ENCODE measurements at regions not wholly inside any gene's neighbourhood (a gene's known extent, or its start where the extent isn't known, plus 50 kb on each side); places are given as distances from the start of the nearest gene placed in this dataset.

- Histone ChIP-seq H3K9me3 (ENCODE audit: control insufficient read depth, low read length) (no peaks in the 10 kb centered on the region), H3K4me3 (ENCODE audit: low read length) (no peak overlapping the region), H3K27me3 (replicated peaks; ENCODE audit: control insufficient read depth, insufficient read depth, low read length) (no peaks in the 10 kb centered on the region), H3K4me1 (ENCODE audit: control insufficient read depth, insufficient read depth, low read length) (no peaks in the 10 kb centered on the region), H3K36me3 (ENCODE audit: control insufficient read depth, insufficient read depth, low read length, severe bottlenecking) (no peaks in the 10 kb centered on the region), H3K9ac (ENCODE audit: low read length) (no peak overlapping the region)
- peak; percentile 25 for DNase-seq (ENCODE audit: low read depth)
Measured at GRCh38 chr4:175440786-175441185, 371.3 kb downstream of the GPM6A start.

- Histone ChIP-seq H3K27me3 (replicated peaks; ENCODE audit: control insufficient read depth, insufficient read depth, low read length) (no peaks in the 10 kb centered on the region), H3K4me3 (ENCODE audit: low read length) (no peak overlapping the region), H3K4me1 (ENCODE audit: control insufficient read depth, insufficient read depth, low read length) (no peaks in the 10 kb centered on the region), H3K9ac (ENCODE audit: low read length) (no peak overlapping the region), H3K36me3 (ENCODE audit: control insufficient read depth, insufficient read depth, low read length, severe bottlenecking) (no peaks in the 10 kb centered on the region), H3K9me3 (ENCODE audit: control insufficient read depth, low read length) (no peaks in the 10 kb centered on the region)
- DNase-seq (ENCODE audit: low read depth) = no peak
Measured at GRCh38 chr4:175441256-175441655, 370.8 kb downstream of the GPM6A start.

GRCh38 chr4:175443547-175443946 is 368.5 kb downstream of the GPM6A start:
- Histone ChIP-seq H3K4me1 (ENCODE audit: control insufficient read depth, insufficient read depth, low read length) (no peaks in the 10 kb centered on the region), H3K4me3 (ENCODE audit: low read length) (no peak overlapping the region), H3K9ac (ENCODE audit: low read length) (no peak overlapping the region), H3K36me3 (ENCODE audit: control insufficient read depth, insufficient read depth, low read length, severe bottlenecking) (no peaks in the 10 kb centered on the region), H3K9me3 (ENCODE audit: control insufficient read depth, low read length) (no peaks in the 10 kb centered on the region), H3K27me3 (replicated peaks; ENCODE audit: control insufficient read depth, insufficient read depth, low read length) (no peaks in the 10 kb centered on the region)
- no peak for DNase-seq (ENCODE audit: low read depth)

- Histone ChIP-seq H3K4me1 (ENCODE audit: control insufficient read depth, insufficient read depth, low read length) (no peaks in the 10 kb centered on the region), H3K27me3 (replicated peaks; ENCODE audit: control insufficient read depth, insufficient read depth, low read length) (no peaks in the 10 kb centered on the region), H3K4me3 (ENCODE audit: low read length) (no peak overlapping the region), H3K9me3 (ENCODE audit: control insufficient read depth, low read length) (no peaks in the 10 kb centered on the region), H3K36me3 (ENCODE audit: control insufficient read depth, insufficient read depth, low read length, severe bottlenecking) (no peaks in the 10 kb centered on the region), H3K9ac (ENCODE audit: low read length) (no peak overlapping the region)
- no peak for DNase-seq (ENCODE audit: low read depth)
Measured at GRCh38 chr4:175444512-175444911, 367.6 kb downstream of the GPM6A start.

GRCh38 chr4:175447016-175447415 is 365.0 kb downstream of the GPM6A start:
- Histone ChIP-seq H3K9ac (ENCODE audit: low read length) (no peak overlapping the region), H3K36me3 (ENCODE audit: control insufficient read depth, insufficient read depth, low read length, severe bottlenecking) (no peaks in the 10 kb centered on the region), H3K4me3 (ENCODE audit: low read length) (no peak overlapping the region), H3K9me3 (ENCODE audit: control insufficient read depth, low read length) (no peaks in the 10 kb centered on the region), H3K27me3 (replicated peaks; ENCODE audit: control insufficient read depth, insufficient read depth, low read length) (no peaks in the 10 kb centered on the region), H3K4me1 (ENCODE audit: control insufficient read depth, insufficient read depth, low read length) (no peaks in the 10 kb centered on the region)
- no peak for DNase-seq (ENCODE audit: low read depth)

- Histone ChIP-seq H3K9me3 (ENCODE audit: control insufficient read depth, low read length) (no peaks in the 10 kb centered on the region), H3K4me1 (ENCODE audit: control insufficient read depth, insufficient read depth, low read length) (no peaks in the 10 kb centered on the region), H3K9ac (ENCODE audit: low read length) (no peak overlapping the region), H3K27me3 (replicated peaks; ENCODE audit: control insufficient read depth, insufficient read depth, low read length) (no peaks in the 10 kb centered on the region), H3K4me3 (ENCODE audit: low read length) (no peak overlapping the region), H3K36me3 (ENCODE audit: control insufficient read depth, insufficient read depth, low read length, severe bottlenecking) (no peaks in the 10 kb centered on the region)
- no peak for DNase-seq (ENCODE audit: low read depth)
Measured at GRCh38 chr4:175450446-175450845, 361.6 kb downstream of the GPM6A start.

- no peaks in the 10 kb centered on the region for H3K27me3 ChIP-seq (replicated peaks; ENCODE audit: control insufficient read depth, insufficient read depth, low read length)
- no peaks in the 10 kb centered on the region for H3K4me1 ChIP-seq (ENCODE audit: control insufficient read depth, insufficient read depth, low read length)
- no peak overlapping the region for H3K9ac ChIP-seq (ENCODE audit: low read length)
- no peaks in the 10 kb centered on the region for H3K36me3 ChIP-seq (ENCODE audit: control insufficient read depth, insufficient read depth, low read length, severe bottlenecking)
- H3K9me3 ChIP-seq (ENCODE audit: control insufficient read depth, low read length) = no peaks in the 10 kb centered on the region
- DNase-seq (ENCODE audit: low read depth) = no peak
- no peak overlapping the region for H3K4me3 ChIP-seq (ENCODE audit: low read length)
Measured at GRCh38 chr4:175451238-175451965, 360.7 kb downstream of the GPM6A start.

- H3K27me3 ChIP-seq (replicated peaks; ENCODE audit: control insufficient read depth, insufficient read depth, low read length) = no peaks in the 10 kb centered on the region
- H3K4me1 ChIP-seq (ENCODE audit: control insufficient read depth, insufficient read depth, low read length) = no peaks in the 10 kb centered on the region
- H3K4me3 ChIP-seq (ENCODE audit: low read length) = no peak overlapping the region
- no peak overlapping the region for H3K9ac ChIP-seq (ENCODE audit: low read length)
- DNase-seq (ENCODE audit: low read depth) = no peak
- no peaks in the 10 kb centered on the region for H3K36me3 ChIP-seq (ENCODE audit: control insufficient read depth, insufficient read depth, low read length, severe bottlenecking)
- H3K9me3 ChIP-seq (ENCODE audit: control insufficient read depth, low read length) = no peaks in the 10 kb centered on the region
Measured at GRCh38 chr4:175453456-175453855, 358.6 kb downstream of the GPM6A start.

- Histone ChIP-seq H3K4me1 (ENCODE audit: control insufficient read depth, insufficient read depth, low read length) (no peaks in the 10 kb centered on the region), H3K9me3 (ENCODE audit: control insufficient read depth, low read length) (no peaks in the 10 kb centered on the region), H3K4me3 (ENCODE audit: low read length) (no peak overlapping the region), H3K9ac (ENCODE audit: low read length) (no peak overlapping the region), H3K36me3 (ENCODE audit: control insufficient read depth, insufficient read depth, low read length, severe bottlenecking) (no peaks in the 10 kb centered on the region), H3K27me3 (replicated peaks; ENCODE audit: control insufficient read depth, insufficient read depth, low read length) (no peaks in the 10 kb centered on the region)
- DNase-seq (ENCODE audit: low read depth) = no peak
Measured at GRCh38 chr4:175456131-175456530, 355.9 kb downstream of the GPM6A start.

GRCh38 chr4:175457956-175458355 is 354.1 kb downstream of the GPM6A start:
- Histone ChIP-seq H3K4me3 (ENCODE audit: low read length) (no peak overlapping the region), H3K4me1 (ENCODE audit: control insufficient read depth, insufficient read depth, low read length) (no peaks in the 10 kb centered on the region), H3K27me3 (replicated peaks; ENCODE audit: control insufficient read depth, insufficient read depth, low read length) (no peaks in the 10 kb centered on the region), H3K9me3 (ENCODE audit: control insufficient read depth, low read length) (no peaks in the 10 kb centered on the region), H3K36me3 (ENCODE audit: control insufficient read depth, insufficient read depth, low read length, severe bottlenecking) (no peaks in the 10 kb centered on the region), H3K9ac (ENCODE audit: low read length) (no peak overlapping the region)
- no peak for DNase-seq (ENCODE audit: low read depth)

GRCh38 chr4:175459571-175459970 is 352.5 kb downstream of the GPM6A start:
- no peaks in the 10 kb centered on the region for H3K36me3 ChIP-seq (ENCODE audit: control insufficient read depth, insufficient read depth, low read length, severe bottlenecking)
- no peaks in the 10 kb centered on the region for H3K27me3 ChIP-seq (replicated peaks; ENCODE audit: control insufficient read depth, insufficient read depth, low read length)
- H3K9ac ChIP-seq (ENCODE audit: low read length) = no peak overlapping the region
- H3K4me3 ChIP-seq (ENCODE audit: low read length) = no peak overlapping the region
- H3K4me1 ChIP-seq (ENCODE audit: control insufficient read depth, insufficient read depth, low read length) = no peaks in the 10 kb centered on the region
- DNase-seq (ENCODE audit: low read depth) = peak; percentile 38
- no peaks in the 10 kb centered on the region for H3K9me3 ChIP-seq (ENCODE audit: control insufficient read depth, low read length)

GRCh38 chr4:175460414-175460813 is 351.6 kb downstream of the GPM6A start:
- Histone ChIP-seq H3K27me3 (replicated peaks; ENCODE audit: control insufficient read depth, insufficient read depth, low read length) (no peaks in the 10 kb centered on the region), H3K4me3 (ENCODE audit: low read length) (no peak overlapping the region), H3K4me1 (ENCODE audit: control insufficient read depth, insufficient read depth, low read length) (no peaks in the 10 kb centered on the region), H3K9ac (ENCODE audit: low read length) (no peak overlapping the region), H3K36me3 (ENCODE audit: control insufficient read depth, insufficient read depth, low read length, severe bottlenecking) (no peaks in the 10 kb centered on the region), H3K9me3 (ENCODE audit: control insufficient read depth, low read length) (no peaks in the 10 kb centered on the region)
- DNase-seq (ENCODE audit: low read depth) = no peak
